ENCODE measurements at regions not wholly inside any gene's neighbourhood (a gene's known extent, or its start where the extent isn't known, plus 50 kb on each side); places are given as distances from the start of the nearest gene placed in this dataset.

- no peak for DNase-seq (ENCODE audit: low read depth)
- no peak overlapping the region for H3K4me3 ChIP-seq (ENCODE audit: control insufficient read depth, low read depth, low read length)
- TF ChIP-seq, protein P1, sequence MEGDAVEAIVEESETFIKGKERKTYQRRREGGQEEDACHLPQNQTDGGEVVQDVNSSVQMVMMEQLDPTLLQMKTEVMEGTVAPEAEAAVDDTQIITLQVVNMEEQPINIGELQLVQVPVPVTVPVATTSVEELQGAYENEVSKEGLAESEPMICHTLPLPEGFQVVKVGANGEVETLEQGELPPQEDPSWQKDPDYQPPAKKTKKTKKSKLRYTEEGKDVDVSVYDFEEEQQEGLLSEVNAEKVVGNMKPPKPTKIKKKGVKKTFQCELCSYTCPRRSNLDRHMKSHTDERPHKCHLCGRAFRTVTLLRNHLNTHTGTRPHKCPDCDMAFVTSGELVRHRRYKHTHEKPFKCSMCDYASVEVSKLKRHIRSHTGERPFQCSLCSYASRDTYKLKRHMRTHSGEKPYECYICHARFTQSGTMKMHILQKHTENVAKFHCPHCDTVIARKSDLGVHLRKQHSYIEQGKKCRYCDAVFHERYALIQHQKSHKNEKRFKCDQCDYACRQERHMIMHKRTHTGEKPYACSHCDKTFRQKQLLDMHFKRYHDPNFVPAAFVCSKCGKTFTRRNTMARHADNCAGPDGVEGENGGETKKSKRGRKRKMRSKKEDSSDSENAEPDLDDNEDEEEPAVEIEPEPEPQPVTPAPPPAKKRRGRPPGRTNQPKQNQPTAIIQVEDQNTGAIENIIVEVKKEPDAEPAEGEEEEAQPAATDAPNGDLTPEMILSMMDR (IDR thresholded peaks at IDR 0.05; ENCODE audit: control insufficient read depth, insufficient read depth, low read depth, low read length, missing control alignments): no peak
Observed at GRCh38 chr5:5950658-5951057, 427.7 kb downstream of the MED10 start.

DNA sequence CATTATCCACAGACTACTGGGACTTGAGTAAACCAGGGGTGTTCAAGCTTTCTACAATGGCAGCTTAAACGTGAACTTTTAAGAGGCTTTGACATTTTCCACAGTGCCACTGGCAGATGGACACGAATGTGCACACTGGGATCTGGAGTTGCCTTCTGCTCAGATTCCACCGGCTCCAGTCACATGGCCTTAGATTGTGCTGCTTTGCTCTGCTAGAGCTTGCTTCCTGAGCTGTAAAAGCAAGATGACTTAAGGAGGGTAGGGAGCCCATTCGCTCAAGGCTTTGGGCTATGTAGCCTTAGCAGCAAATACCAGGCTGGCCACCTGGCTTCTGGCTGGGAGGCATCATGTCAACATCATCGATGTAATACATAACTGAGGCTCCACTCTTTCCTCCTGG lies 436.9 kb downstream of the MED10 start:
- no peak for DNase-seq (ENCODE audit: low read depth)
- H3K4me3 ChIP-seq (ENCODE audit: control insufficient read depth, low read depth, low read length): no peak overlapping the region
- TF ChIP-seq, protein P1 (IDR thresholded peaks at IDR 0.05; ENCODE audit: control insufficient read depth, insufficient read depth, low read depth, low read length, missing control alignments): no peak

DNA sequence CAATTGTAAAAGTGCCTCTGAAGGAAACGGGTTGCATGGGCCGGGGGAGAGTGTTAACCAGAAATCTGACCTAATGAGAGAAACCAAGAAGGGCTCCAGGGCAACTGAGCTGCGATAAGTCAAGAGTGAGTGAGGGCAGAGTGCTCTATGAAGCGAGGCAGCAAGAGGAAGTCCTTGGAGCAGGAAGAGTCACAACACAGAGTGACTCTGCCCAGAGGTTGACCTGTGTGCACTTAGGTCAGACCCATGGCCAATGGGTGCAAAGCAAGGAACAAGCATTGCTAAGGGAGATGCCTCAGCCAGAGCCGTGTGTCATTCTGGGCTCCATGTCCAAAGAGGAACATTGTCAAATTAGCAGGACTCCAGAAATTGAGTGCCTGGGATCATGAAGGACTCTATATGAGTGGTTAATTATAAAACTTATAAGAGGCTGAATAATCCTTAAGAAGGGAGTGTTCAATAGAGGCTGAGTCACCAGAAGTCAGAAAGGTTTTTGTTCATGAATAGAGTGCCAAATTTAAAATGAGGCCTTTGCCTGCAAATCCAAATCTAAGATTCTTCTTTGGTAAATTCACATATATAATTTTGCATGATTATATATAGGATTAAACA lies 438.5 kb downstream of the MED10 start:
- no peak for DNase-seq (ENCODE audit: low read depth)
- no peak overlapping the region for H3K4me3 ChIP-seq (ENCODE audit: control insufficient read depth, low read depth, low read length)
- TF ChIP-seq, protein P1 (IDR thresholded peaks at IDR 0.05; ENCODE audit: control insufficient read depth, insufficient read depth, low read depth, low read length, missing control alignments): no peak

DNA sequence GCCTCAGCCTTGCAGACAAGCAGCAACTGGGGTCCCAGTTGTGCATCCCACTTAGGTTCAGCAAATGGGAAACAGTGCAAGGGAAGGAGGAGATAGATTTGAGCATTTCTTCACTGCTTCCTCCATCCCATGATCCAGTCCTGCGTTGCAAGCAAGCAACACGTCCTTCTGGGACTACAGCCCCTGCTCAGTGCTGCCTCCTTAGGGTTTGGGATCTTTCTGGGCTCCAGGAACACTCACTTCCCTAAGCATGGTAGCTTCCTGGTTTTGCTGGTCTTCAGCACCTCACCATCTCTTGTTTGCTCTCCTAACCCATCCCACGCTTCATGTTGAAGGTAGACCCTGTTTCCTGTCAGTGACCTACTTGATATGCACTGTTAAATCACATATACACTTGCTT lies 444.7 kb downstream of the MED10 start:
- no peak for DNase-seq (ENCODE audit: low read depth)
- TF ChIP-seq, protein P1 (IDR thresholded peaks at IDR 0.05; ENCODE audit: control insufficient read depth, insufficient read depth, low read depth, low read length, missing control alignments): no peak
- H3K4me3 ChIP-seq (ENCODE audit: control insufficient read depth, low read depth, low read length): no peak overlapping the region

DNA sequence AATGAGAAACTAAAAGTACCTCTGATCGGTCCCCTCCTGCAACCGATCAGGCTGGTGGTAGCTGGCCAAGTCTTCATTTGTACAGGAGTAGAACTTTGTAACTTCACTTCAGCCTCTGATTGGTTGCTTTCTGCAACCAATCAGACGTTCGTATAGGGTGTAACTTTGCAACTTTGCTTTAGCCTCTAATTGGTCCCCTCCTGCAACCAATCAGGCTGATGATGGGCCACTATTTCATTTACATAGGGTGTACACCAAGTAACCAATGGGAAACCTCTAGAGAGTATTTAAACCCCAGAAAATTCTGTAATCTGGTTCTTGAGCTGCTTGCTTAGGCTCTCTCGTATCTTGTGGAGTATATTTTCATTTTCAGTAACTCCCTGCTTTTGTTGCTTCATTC lies 445.5 kb downstream of the MED10 start:
- no peak overlapping the region for H3K4me3 ChIP-seq (ENCODE audit: control insufficient read depth, low read depth, low read length)
- no peak for DNase-seq (ENCODE audit: low read depth)
- TF ChIP-seq, protein P1 (IDR thresholded peaks at IDR 0.05; ENCODE audit: control insufficient read depth, insufficient read depth, low read depth, low read length, missing control alignments): no peak

- DNase-seq (ENCODE audit: low read depth): no peak
Observed at GRCh38 chr5:5930561-5930960, 447.8 kb downstream of the MED10 start.

More at GRCh38 chr5:5930561-5930960, 447.8 kb downstream of the MED10 start:
- TF ChIP-seq, protein P1 (IDR thresholded peaks at IDR 0.05; ENCODE audit: control insufficient read depth, insufficient read depth, low read depth, low read length, missing control alignments): no peak
- no peak overlapping the region for H3K4me3 ChIP-seq (ENCODE audit: control insufficient read depth, low read depth, low read length)

All from AG09309 (cell line).